ENCODE measurements at regions not wholly inside any gene's neighbourhood (a gene's known extent, or its start where the extent isn't known, plus 50 kb on each side); places are given as distances from the start of the nearest gene placed in this dataset.
"Not testable (repeated sequence)": the region's sequence is repeated elsewhere in the genome, so short reads cannot be mapped to it uniquely, and the experiment has no call there.

GRCh38 chr16:33992513-33993177, 533.2 kb downstream of the TP53TG3F start:
- H2BK15ac ChIP-seq (ENCODE audit: low read depth, low read length); H3K9me3 ChIP-seq (ENCODE audit: control insufficient read depth, insufficient read depth, low read length); H3K27me3 ChIP-seq (ENCODE audit: control insufficient read depth, insufficient read depth, low read length); CTCF ChIA-PET; H3K36me3 ChIP-seq (ENCODE audit: control insufficient read depth, insufficient read depth, low read length); H2BK20ac ChIP-seq (ENCODE audit: low read depth, low read length); POLR2A ChIA-PET (ENCODE audit: unreplicated experiment); H3K4me1 ChIP-seq (ENCODE audit: control insufficient read depth, insufficient read depth, low read length); H2BK5ac ChIP-seq (ENCODE audit: low read depth, low read length, poor library complexity, severe bottlenecking); H3K56ac ChIP-seq (ENCODE audit: extremely low read depth, insufficient read depth, low read length); H3K79me1 ChIP-seq (ENCODE audit: low read depth in 1 of 2, low read length in 2 of 2); DNase-seq; H4K20me1 ChIP-seq (ENCODE audit: insufficient read depth, low read length); H2AK9ac ChIP-seq (replicated peaks; ENCODE audit: low read depth, low read length, poor library complexity); intact Hi-C loops (cut with micrococcal nuclease); in situ Hi-C loops (cut with MboI; ENCODE audit: low sequenced_read_pairs); H3K4ac ChIP-seq (ENCODE audit: low read depth, low read length); ATAC-seq (ENCODE audit: low read depth); H3K14ac ChIP-seq (replicated peaks; ENCODE audit: low read depth, low read length); H2AK5ac ChIP-seq (ENCODE audit: low read depth, low read length); H3K4me3 ChIP-seq (ENCODE audit: insufficient read depth, low read depth, low read length); H3K18ac ChIP-seq (ENCODE audit: low read depth, low read length); H3K4me2 ChIP-seq (ENCODE audit: low read depth, low read length); H3K9ac ChIP-seq (ENCODE audit: low read depth, low read length); H4K5ac ChIP-seq (ENCODE audit: low read depth, low read length); H3K23ac ChIP-seq (ENCODE audit: low read depth, low read length); H3K27ac ChIP-seq (ENCODE audit: insufficient read depth, low read length); H2BK120ac ChIP-seq (ENCODE audit: low read depth, low read length); H4K8ac ChIP-seq (ENCODE audit: low read depth in 2 of 2, low read length in 2 of 2); BruUV-seq (replicated peaks); H3K9me1 ChIP-seq (ENCODE audit: insufficient read depth, low read length); dilution Hi-C loops (cut with HindIII; ENCODE audit: low sequenced_read_pairs, unreplicated experiment); H4K91ac ChIP-seq (ENCODE audit: insufficient read depth, low read depth, low read length); H2AFZ ChIP-seq (replicated peaks; ENCODE audit: low read length, poor library complexity): not testable (repeated sequence)
- WGBS, 2 experiments (ENCODE audit: extremely low coverage in 2 of 2, insufficient read length in 1 of 2) = 48% methylated on average over 2 of the region's 11 CpGs; no CpG with 5 or more reads in 1 of the 2 experiments

DNA sequence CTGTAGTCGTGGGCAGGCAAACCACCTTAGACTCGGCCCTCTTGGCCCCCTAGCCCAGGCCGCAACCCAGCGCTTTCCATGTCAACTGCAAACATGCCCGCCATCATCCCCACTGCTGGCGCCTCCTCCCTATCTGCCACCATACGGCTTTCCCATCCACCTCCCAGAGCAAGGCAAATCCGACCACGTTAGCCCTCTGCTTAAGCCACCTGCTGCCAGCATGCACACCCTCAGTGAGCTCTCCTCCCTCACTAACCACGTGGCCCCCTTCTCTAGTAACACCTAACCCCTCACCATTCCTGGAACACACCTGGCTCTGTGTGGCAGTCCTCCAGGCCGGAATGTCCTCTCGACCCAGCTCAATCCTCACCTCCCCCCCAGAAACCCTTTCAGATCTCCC, 534.8 kb downstream of the TP53TG3F start:
- H3K36me3 ChIP-seq (ENCODE audit: control insufficient read depth, insufficient read depth, low read length); H3K23ac ChIP-seq (ENCODE audit: low read depth, low read length); dilution Hi-C loops (cut with HindIII; ENCODE audit: low sequenced_read_pairs, unreplicated experiment); H2BK15ac ChIP-seq (ENCODE audit: low read depth, low read length); H3K4me3 ChIP-seq (ENCODE audit: insufficient read depth, low read depth, low read length); H2AFZ ChIP-seq (replicated peaks; ENCODE audit: low read length, poor library complexity); H2BK20ac ChIP-seq (ENCODE audit: low read depth, low read length); H4K8ac ChIP-seq (ENCODE audit: low read depth in 2 of 2, low read length in 2 of 2); H2BK120ac ChIP-seq (ENCODE audit: low read depth, low read length); ATAC-seq (ENCODE audit: low read depth); H2BK5ac ChIP-seq (ENCODE audit: low read depth, low read length, poor library complexity, severe bottlenecking); H3K9me3 ChIP-seq (ENCODE audit: control insufficient read depth, insufficient read depth, low read length); CTCF ChIA-PET; H3K79me1 ChIP-seq (ENCODE audit: low read depth in 1 of 2, low read length in 2 of 2); H4K91ac ChIP-seq (ENCODE audit: insufficient read depth, low read depth, low read length); H4K5ac ChIP-seq (ENCODE audit: low read depth, low read length); H3K4me2 ChIP-seq (ENCODE audit: low read depth, low read length); H3K56ac ChIP-seq (ENCODE audit: extremely low read depth, insufficient read depth, low read length); intact Hi-C loops (cut with micrococcal nuclease); H3K14ac ChIP-seq (replicated peaks; ENCODE audit: low read depth, low read length); H3K9ac ChIP-seq (ENCODE audit: low read depth, low read length); DNase-seq; BruUV-seq (replicated peaks); H4K20me1 ChIP-seq (ENCODE audit: insufficient read depth, low read length); H3K18ac ChIP-seq (ENCODE audit: low read depth, low read length); H3K27ac ChIP-seq (ENCODE audit: insufficient read depth, low read length); in situ Hi-C loops (cut with MboI; ENCODE audit: low sequenced_read_pairs); H3K9me1 ChIP-seq (ENCODE audit: insufficient read depth, low read length); H2AK9ac ChIP-seq (replicated peaks; ENCODE audit: low read depth, low read length, poor library complexity); POLR2A ChIA-PET (ENCODE audit: unreplicated experiment); H3K4me1 ChIP-seq (ENCODE audit: control insufficient read depth, insufficient read depth, low read length); H3K4ac ChIP-seq (ENCODE audit: low read depth, low read length); H2AK5ac ChIP-seq (ENCODE audit: low read depth, low read length); H3K27me3 ChIP-seq (ENCODE audit: control insufficient read depth, insufficient read depth, low read length): not testable (repeated sequence)
- no CpG with 5 or more reads among the region's 12 CpGs for WGBS, 2 experiments (ENCODE audit: extremely low coverage in 2 of 2, insufficient read length in 1 of 2)

Measured in IMR-90 (cell line).